GM12878 (cell line): ENCODE measurements at regions not wholly inside any gene's neighbourhood (a gene's known extent, or its start where the extent isn't known, plus 50 kb on each side); places are given as distances from the start of the nearest gene placed in this dataset.

Experiments
- ATAC-seq: fragments of 200-7000 bp; cut with Tn5 transposase; 3 replicates; pipeline ENCODE4 v1.9.1; 2020; ENCODE audit warnings: mild to moderate bottlenecking, moderate library complexity
- BruUV-seq: library from RNA; stranded (reverse); fragments of 400-500 nt; replicated peaks from 2 replicates; lab custom pipeline; 2021; lab: Mats Ljungman, UMichigan
- CTCF ChIA-PET: fragments of 300-600 bp; sonication (Branson Sonifier 250); formaldehyde crosslinking; extraction: SDS; loops from one replicate; lab custom pipeline; 2021; ENCODE audit warnings: inconsistent platforms; lab: Yijun Ruan, JAX
- POLR2A ChIA-PET: fragments of 350-600 bp; formaldehyde crosslinking; extraction: SDS; loops from one replicate; lab custom pipeline; 2021; ENCODE audit warnings: inconsistent platforms; lab: Charles Lee
- RAD21 ChIA-PET: fragments of 300-600 bp; sonication (Branson Sonifier 250); formaldehyde crosslinking; loops from one replicate; lab custom pipeline; 2023; ENCODE audit warnings: antibody characterized with exemption; ENCODE audit not compliant: unreplicated experiment; lab: Charles Lee
- SMC1A ChIA-PET: fragments of 300-600 bp; sonication (Branson Sonifier 250); formaldehyde crosslinking; loops from one replicate; lab custom pipeline; 2023; ENCODE audit not compliant: unreplicated experiment, uncharacterized antibody; lab: Charles Lee
- DNase-seq: peaks from one replicate; pipeline ENCODE4 v3.0.0-alpha.2; 2011; ENCODE audit warnings: low read depth, low spot score
- FAIRE-seq: peaks from 3 replicates; lab custom pipeline; 2011; peaks lifted over from hg19 to GRCh38; lab: Jason Lieb, UNC
- H2AFZ ChIP-seq: 2 replicates; pipeline ENCODE4 v1.6.0; 2011; ENCODE audit warnings: low read depth, low read length, control low read depth; ENCODE audit not compliant: control insufficient read depth
- H3K27ac ChIP-seq: 2 replicates; pipeline ENCODE4 v1.5.1; 2011; ENCODE audit warnings: control low read depth; ENCODE audit not compliant: control insufficient read depth, insufficient read depth
- H3K27me3 ChIP-seq, 2 experiments: replicated peaks in 1 of 2; 2 replicates each; pipeline versions ENCODE4 v1.6.0 to v1.6.1; 2011; ENCODE audit warnings: low read length in 1 of 2; ENCODE audit not compliant: control insufficient read depth in 2 of 2, insufficient read depth in 2 of 2
- H3K36me3 ChIP-seq, 2 experiments: 2 replicates each; pipeline ENCODE4 v1.5.1; 2011; ENCODE audit warnings: low read length in 1 of 2; ENCODE audit not compliant: control insufficient read depth in 2 of 2, insufficient read depth in 2 of 2
- H3K4me1 ChIP-seq: 2 replicates; pipeline ENCODE4 v1.6.1; 2011; ENCODE audit warnings: mild to moderate bottlenecking, low read length, moderate library complexity, mixed read lengths; ENCODE audit not compliant: control insufficient read depth, insufficient read depth
- H3K4me2 ChIP-seq: 2 replicates; pipeline ENCODE4 v1.6.0; 2011; ENCODE audit warnings: control low read depth; ENCODE audit not compliant: control insufficient read depth, insufficient read depth
- H3K4me3 ChIP-seq: fragments of 200-600 bp; sonication (generic); 2 replicates; pipeline ENCODE4 v1.5.1; 2016
- H3K79me2 ChIP-seq: 2 replicates; pipeline ENCODE4 v1.6.0; 2011; ENCODE audit warnings: low read length; ENCODE audit not compliant: control insufficient read depth, insufficient read depth
- H3K9ac ChIP-seq: 2 replicates; pipeline ENCODE4 v1.8.0; 2011; ENCODE audit warnings: low read length, control low read depth, mixed read lengths; ENCODE audit not compliant: control insufficient read depth, insufficient read depth
- H3K9me3 ChIP-seq: replicated peaks from 3 replicates; pipeline ENCODE4 v1.5.1; 2011; ENCODE audit warnings: mild to moderate bottlenecking, low read length; ENCODE audit not compliant: control insufficient read depth, insufficient read depth
- H4K20me1 ChIP-seq: 2 replicates; pipeline ENCODE4 v1.6.0; 2011; ENCODE audit not compliant: control insufficient read depth, insufficient read depth
- ETV6 ChIP-seq, 2 experiments: fragments of 450-650 bp in 1 of 2; IDR thresholded peaks in 1 of 2; conservative IDR thresholded peaks in 1 of 2; 2 replicates each; pipeline ENCODE4 v1.6.1; 2014; ENCODE audit warnings: antibody characterized with exemption in 1 of 2, borderline replicate concordance in 1 of 2, low read depth in 1 of 2, mild to moderate bottlenecking in 1 of 2, moderate library complexity in 1 of 2
- EZH2 ChIP-seq: IDR thresholded peaks from 2 replicates; pipeline ENCODE4 v1.6.1; 2012; ENCODE audit warnings: low read depth, mild to moderate bottlenecking, control low read depth, inconsistent platforms, low read length, borderline replicate concordance; ENCODE audit not compliant: control insufficient read depth
- HDAC2 ChIP-seq: fragments of 200-600 bp; sonication (generic); IDR thresholded peaks from 2 replicates; pipeline ENCODE4 v1.6.1; 2017
- KAT2A ChIP-seq: conservative IDR thresholded peaks from 2 replicates; pipeline ENCODE4 v1.6.1; 2011; ENCODE audit warnings: low read depth, low read length; ENCODE audit not compliant: control insufficient read depth
- KLF5 ChIP-seq: fragments of 450-650 bp; IDR thresholded peaks from 2 replicates; pipeline ENCODE4 v1.6.1; 2014; ENCODE audit warnings: mild to moderate bottlenecking; ENCODE audit not compliant: partially characterized antibody
- MTA2 ChIP-seq: fragments of 450-650 bp; IDR thresholded peaks from 2 replicates; pipeline ENCODE4 v1.6.1; 2016; ENCODE audit warnings: low read depth, mild to moderate bottlenecking, moderate library complexity
- MTA3 ChIP-seq: IDR thresholded peaks from 2 replicates; pipeline ENCODE4 v1.6.1; 2012; ENCODE audit warnings: low read length, inconsistent platforms, borderline replicate concordance
- WRNIP1 ChIP-seq: IDR thresholded peaks from 2 replicates; pipeline ENCODE4 v1.6.1; 2011; ENCODE audit warnings: low read depth, low read length, improper control_type of control experiment, borderline replicate concordance
- WGBS: methylation state at CpG from one replicate; pipeline ENCODE4 v1.1.6; 2016; ENCODE audit warnings: low lambda C conversion rate; ENCODE audit not compliant: insufficient replicate concordance, insufficient coverage; ENCODE audit errors: missing lambda C conversion rate; 5-methylcytosine and 5-hydroxymethylcytosine counted together
- in situ Hi-C: fragments of 300-500 bp; cut with MboI; formaldehyde crosslinking; loops from 9 replicates; pipeline ENCODE4 v1.14.3; 2018; ENCODE audit warnings: mixed read lengths
- intact Hi-C: fragments of 100-400 bp; cut with micrococcal nuclease; formaldehyde crosslinking; loops from one replicate; pipeline ENCODE4 v1.14.2; 2022; ENCODE audit not compliant: unreplicated experiment
- TF ChIP-seq, protein P1 (sequence below): fragments of 450-650 bp; formaldehyde crosslinking; IDR thresholded peaks from 2 replicates; pipeline ENCODE4 v1.4.0; 2022; ENCODE audit warnings: mild to moderate bottlenecking, moderate library complexity
- TF ChIP-seq, protein P2 (sequence below): fragments of 450-650 bp; IDR thresholded peaks from 2 replicates; pipeline ENCODE4 v1.6.1; 2017; ENCODE audit warnings: borderline replicate concordance
- TF ChIP-seq, protein P3 (sequence below): fragments of 450-650 bp; formaldehyde crosslinking; IDR thresholded peaks from 2 replicates; pipeline ENCODE4 v1.5.0; 2022; ENCODE audit warnings: mild to moderate bottlenecking, missing genetic modification characterization

DNA sequence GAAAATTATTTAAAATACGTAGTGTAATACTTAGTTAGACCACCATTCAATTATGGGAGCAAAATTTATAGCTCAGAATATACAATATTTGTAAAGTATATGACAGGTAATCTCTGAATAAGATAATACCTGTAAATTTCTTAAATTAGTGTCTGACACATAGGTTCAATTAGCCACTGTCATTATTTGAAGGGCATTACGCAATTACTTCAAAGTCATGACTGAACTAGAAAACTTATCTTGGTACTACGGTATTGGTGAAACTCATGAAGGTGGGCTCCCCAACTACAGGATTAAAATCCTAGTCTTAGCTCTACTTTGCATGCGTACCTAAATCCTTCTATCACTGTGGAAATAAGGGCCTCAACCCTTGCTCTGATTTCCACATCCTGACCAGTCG, 860.7 kb downstream of the PCDH19 start:
- Histone ChIP-seq H3K4me1 (no peaks in the 10 kb centered on the region), H3K4me3 (no peak overlapping the region), H3K9me3 (no peaks in the 10 kb centered on the region), H2AFZ (no peak overlapping the region), H3K79me2 (no peaks in the 10 kb centered on the region), H3K36me3 (no peaks in the 10 kb centered on the region), H4K20me1 (no peaks in the 10 kb centered on the region), H3K9ac (no peak overlapping the region), H3K4me2 (no peak overlapping the region), H3K27ac (no peak overlapping the region), H3K27me3 (no peaks in the 10 kb centered on the region)
- DNase-seq (no peak), FAIRE-seq (no peak), ATAC-seq (no peak)
- no TSS peak for BruUV-seq
- CTCF ChIA-PET: no interaction called here
- in situ Hi-C loops (no loop called here), intact Hi-C loops (no loop called here)
- WGBS: 11% methylated on average over 5 of the region's 5 CpGs
- TF ChIP-seq MTA3 (no peak), KLF5 (no peak), KAT2A (no peak)
- TF ChIP-seq, protein P1, sequence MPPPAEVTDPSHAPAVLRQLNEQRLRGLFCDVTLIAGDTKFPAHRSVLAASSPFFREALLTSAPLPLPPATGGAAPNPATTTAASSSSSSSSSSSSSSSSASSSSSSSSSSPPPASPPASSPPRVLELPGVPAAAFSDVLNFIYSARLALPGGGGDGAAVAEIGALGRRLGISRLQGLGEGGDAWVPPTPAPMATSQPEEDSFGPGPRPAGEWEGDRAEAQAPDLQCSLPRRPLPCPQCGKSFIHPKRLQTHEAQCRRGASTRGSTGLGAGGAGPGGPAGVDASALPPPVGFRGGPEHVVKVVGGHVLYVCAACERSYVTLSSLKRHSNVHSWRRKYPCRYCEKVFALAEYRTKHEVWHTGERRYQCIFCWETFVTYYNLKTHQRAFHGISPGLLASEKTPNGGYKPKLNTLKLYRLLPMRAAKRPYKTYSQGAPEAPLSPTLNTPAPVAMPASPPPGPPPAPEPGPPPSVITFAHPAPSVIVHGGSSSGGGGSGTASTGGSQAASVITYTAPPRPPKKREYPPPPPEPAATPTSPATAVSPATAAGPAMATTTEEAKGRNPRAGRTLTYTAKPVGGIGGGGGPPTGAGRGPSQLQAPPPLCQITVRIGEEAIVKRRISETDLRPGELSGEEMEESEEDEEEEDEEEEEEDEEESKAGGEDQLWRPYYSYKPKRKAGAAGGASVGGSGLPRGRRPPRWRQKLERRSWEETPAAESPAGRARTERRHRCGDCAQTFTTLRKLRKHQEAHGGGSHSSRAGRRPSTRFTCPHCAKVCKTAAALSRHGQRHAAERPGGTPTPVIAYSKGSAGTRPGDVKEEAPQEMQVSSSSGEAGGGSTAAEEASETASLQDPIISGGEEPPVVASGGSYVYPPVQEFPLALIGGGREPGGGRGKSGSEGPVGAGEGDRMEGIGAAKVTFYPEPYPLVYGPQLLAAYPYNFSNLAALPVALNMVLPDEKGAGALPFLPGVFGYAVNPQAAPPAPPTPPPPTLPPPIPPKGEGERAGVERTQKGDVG (CRISPR knock-in tag): no peak
- RAD21 ChIA-PET: no interaction called here
- POLR2A ChIA-PET: no interaction called here
- SMC1A ChIA-PET: no interaction called here

DNA sequence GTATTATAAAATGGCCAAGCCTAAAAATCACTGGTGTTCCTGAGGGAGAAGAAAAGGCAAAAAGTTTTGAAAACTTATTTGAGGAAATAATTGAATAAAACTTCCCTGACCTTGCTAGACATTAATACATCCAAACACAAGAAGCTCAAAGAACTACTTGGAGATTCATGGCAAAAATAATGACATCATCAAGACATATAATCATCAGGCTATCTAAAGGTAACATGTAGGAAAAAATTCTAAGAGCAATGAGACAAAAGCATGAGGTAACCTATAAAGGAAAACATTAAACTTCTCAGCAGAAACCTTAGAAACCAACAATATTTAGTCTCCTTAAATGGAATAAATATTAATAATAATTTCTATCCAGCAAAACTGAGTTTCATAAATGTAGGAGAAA, 887.6 kb downstream of the PCDH19 start:
- H3K9me3 ChIP-seq: no peaks in the 10 kb centered on the region
- ChIA-PET SMC1A (no interaction called here), POLR2A (no interaction called here), CTCF (no interaction called here), RAD21 (no interaction called here)
- no peaks in the 10 kb centered on the region for H4K20me1 ChIP-seq
- H3K36me3 ChIP-seq: no peaks in the 10 kb centered on the region
- in situ Hi-C loops (no loop called here), intact Hi-C loops (no loop called here)
- no peak for ATAC-seq
- no peak overlapping the region for H2AFZ ChIP-seq
- no peaks in the 10 kb centered on the region for H3K79me2 ChIP-seq
- no peak overlapping the region for H3K9ac ChIP-seq
- no peak overlapping the region for H3K4me3 ChIP-seq
- no TSS peak for BruUV-seq
- no peak overlapping the region for H3K27ac ChIP-seq
- no peak for DNase-seq
- no peak for FAIRE-seq
- no peak overlapping the region for H3K4me2 ChIP-seq
- no peaks in the 10 kb centered on the region for H3K4me1 ChIP-seq
- H3K27me3 ChIP-seq: no peaks in the 10 kb centered on the region
- TF ChIP-seq WRNIP1 (no peak), EZH2 (no peak), ETV6 (conservative IDR thresholded peaks at IDR 0.05 in 1 of 2, IDR thresholded peaks at IDR 0.05 in 1 of 2; ENCODE audit: borderline replicate concordance in 1 of 2, low read depth in 1 of 2) (no peak), HDAC2 (no peak), MTA2 (no peak)
- TF ChIP-seq, protein P2, sequence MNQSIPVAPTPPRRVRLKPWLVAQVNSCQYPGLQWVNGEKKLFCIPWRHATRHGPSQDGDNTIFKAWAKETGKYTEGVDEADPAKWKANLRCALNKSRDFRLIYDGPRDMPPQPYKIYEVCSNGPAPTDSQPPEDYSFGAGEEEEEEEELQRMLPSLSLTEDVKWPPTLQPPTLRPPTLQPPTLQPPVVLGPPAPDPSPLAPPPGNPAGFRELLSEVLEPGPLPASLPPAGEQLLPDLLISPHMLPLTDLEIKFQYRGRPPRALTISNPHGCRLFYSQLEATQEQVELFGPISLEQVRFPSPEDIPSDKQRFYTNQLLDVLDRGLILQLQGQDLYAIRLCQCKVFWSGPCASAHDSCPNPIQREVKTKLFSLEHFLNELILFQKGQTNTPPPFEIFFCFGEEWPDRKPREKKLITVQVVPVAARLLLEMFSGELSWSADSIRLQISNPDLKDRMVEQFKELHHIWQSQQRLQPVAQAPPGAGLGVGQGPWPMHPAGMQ: no peak
- TF ChIP-seq, protein P3, sequence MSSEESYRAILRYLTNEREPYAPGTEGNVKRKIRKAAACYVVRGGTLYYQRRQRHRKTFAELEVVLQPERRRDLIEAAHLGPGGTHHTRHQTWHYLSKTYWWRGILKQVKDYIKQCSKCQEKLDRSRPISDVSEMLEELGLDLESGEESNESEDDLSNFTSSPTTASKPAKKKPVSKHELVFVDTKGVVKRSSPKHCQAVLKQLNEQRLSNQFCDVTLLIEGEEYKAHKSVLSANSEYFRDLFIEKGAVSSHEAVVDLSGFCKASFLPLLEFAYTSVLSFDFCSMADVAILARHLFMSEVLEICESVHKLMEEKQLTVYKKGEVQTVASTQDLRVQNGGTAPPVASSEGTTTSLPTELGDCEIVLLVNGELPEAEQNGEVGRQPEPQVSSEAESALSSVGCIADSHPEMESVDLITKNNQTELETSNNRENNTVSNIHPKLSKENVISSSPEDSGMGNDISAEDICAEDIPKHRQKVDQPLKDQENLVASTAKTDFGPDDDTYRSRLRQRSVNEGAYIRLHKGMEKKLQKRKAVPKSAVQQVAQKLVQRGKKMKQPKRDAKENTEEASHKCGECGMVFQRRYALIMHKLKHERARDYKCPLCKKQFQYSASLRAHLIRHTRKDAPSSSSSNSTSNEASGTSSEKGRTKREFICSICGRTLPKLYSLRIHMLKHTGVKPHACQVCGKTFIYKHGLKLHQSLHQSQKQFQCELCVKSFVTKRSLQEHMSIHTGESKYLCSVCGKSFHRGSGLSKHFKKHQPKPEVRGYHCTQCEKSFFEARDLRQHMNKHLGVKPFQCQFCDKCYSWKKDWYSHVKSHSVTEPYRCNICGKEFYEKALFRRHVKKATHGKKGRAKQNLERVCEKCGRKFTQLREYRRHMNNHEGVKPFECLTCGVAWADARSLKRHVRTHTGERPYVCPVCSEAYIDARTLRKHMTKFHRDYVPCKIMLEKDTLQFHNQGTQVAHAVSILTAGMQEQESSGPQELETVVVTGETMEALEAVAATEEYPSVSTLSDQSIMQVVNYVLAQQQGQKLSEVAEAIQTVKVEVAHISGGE (CRISPR knock-in tag): no peak
